Keratinocyte (primary cell): ENCODE measurements at regions not wholly inside any gene's neighbourhood (a gene's known extent, or its start where the extent isn't known, plus 50 kb on each side); places are given as distances from the start of the nearest gene placed in this dataset.

Source experiments
- DNase-seq: peaks from one replicate; pipeline ENCODE4 v3.0.0-alpha.2; 2011; ENCODE audit warnings: low read depth, missing footprints, low spot score
- FAIRE-seq: peaks from 2 replicates; lab custom pipeline; 2011; peaks lifted over from hg19 to GRCh38; lab: Jason Lieb, UNC
- H2AFZ ChIP-seq: 2 replicates; pipeline ENCODE4 v1.6.0; 2012; ENCODE audit warnings: low read length, control low read depth, inconsistent platforms; ENCODE audit not compliant: control insufficient read depth
- H3K27ac ChIP-seq: 2 replicates; pipeline ENCODE4 v1.5.1; 2011; ENCODE audit warnings: low read length; ENCODE audit not compliant: control insufficient read depth, insufficient read depth
- H3K27me3 ChIP-seq: 3 replicates; pipeline ENCODE4 v1.6.0; 2011; ENCODE audit warnings: low read length; ENCODE audit not compliant: control insufficient read depth, insufficient read depth; ENCODE audit errors: extremely low read depth
- H3K36me3 ChIP-seq, 2 experiments: 2 replicates in 1 of 2; 3 replicates in 1 of 2; pipeline ENCODE4 v1.5.1; 2011; ENCODE audit warnings: low read length in 2 of 2, mild to moderate bottlenecking in 1 of 2; ENCODE audit not compliant: control insufficient read depth in 2 of 2, insufficient read depth in 2 of 2; ENCODE audit errors: extremely low read depth in 1 of 2
- H3K4me1 ChIP-seq: 3 replicates; pipeline ENCODE4 v1.5.1; 2011; ENCODE audit warnings: low read length; ENCODE audit not compliant: control insufficient read depth, insufficient read depth; ENCODE audit errors: extremely low read depth
- H3K4me2 ChIP-seq: 3 replicates; pipeline ENCODE4 v1.6.0; 2011; ENCODE audit warnings: low read depth, low read length; ENCODE audit not compliant: control insufficient read depth, insufficient read depth; ENCODE audit errors: extremely low read depth
- H3K4me3 ChIP-seq, 3 experiments: fragments of 200-600 bp in 1 of 3; sonication (generic) in 1 of 3; 2 replicates in 2 of 3; 3 replicates in 1 of 3; pipeline ENCODE4 v1.5.1; 2011 to 2016; ENCODE audit warnings: low read length in 3 of 3, mild to moderate bottlenecking in 3 of 3, control low read depth in 2 of 3, inconsistent platforms in 1 of 3, low read depth in 1 of 3, mixed read lengths in 1 of 3, mixed run types in 1 of 3, moderate library complexity in 1 of 3; ENCODE audit not compliant: control insufficient read depth in 2 of 3, insufficient read depth in 2 of 3; ENCODE audit errors: extremely low read depth in 1 of 3
- H3K79me2 ChIP-seq: 2 replicates; pipeline ENCODE4 v1.6.0; 2012; ENCODE audit warnings: low read length; ENCODE audit not compliant: control insufficient read depth, insufficient read depth
- H3K9ac ChIP-seq: 3 replicates; pipeline ENCODE4 v1.6.0; 2011; ENCODE audit warnings: low read length; ENCODE audit not compliant: control insufficient read depth, insufficient read depth; ENCODE audit errors: extremely low read depth
- H3K9me1 ChIP-seq: 3 replicates; pipeline ENCODE4 v1.6.0; 2011; ENCODE audit warnings: low read length; ENCODE audit not compliant: control insufficient read depth, insufficient read depth; ENCODE audit errors: extremely low read depth
- H3K9me3 ChIP-seq: 2 replicates; pipeline ENCODE4 v1.5.1; 2012; ENCODE audit warnings: low read depth, low read length; ENCODE audit not compliant: control insufficient read depth
- H4K20me1 ChIP-seq: 3 replicates; pipeline ENCODE4 v1.6.0; 2011; ENCODE audit warnings: low read length; ENCODE audit not compliant: control insufficient read depth, insufficient read depth; ENCODE audit errors: extremely low read depth
- EZH2 ChIP-seq: IDR thresholded peaks from one replicate; pipeline ENCODE4 v1.6.1; 2012; ENCODE audit warnings: inconsistent platforms, mild to moderate bottlenecking, low read length, moderate library complexity
- dilution Hi-C: fragments of 300-500 bp; cut with MboI; formaldehyde crosslinking; loops from one replicate; pipeline ENCODE4 v1.7.0; 2020; ENCODE audit warnings: low sequenced_read_pairs; ENCODE audit not compliant: extremely low pct_ligation_motif_present
- TF ChIP-seq, protein P1 (sequence below), 3 experiments: IDR thresholded peaks in 1 of 3; conservative IDR thresholded peaks in 1 of 3; optimal IDR thresholded peaks in 1 of 3; 2 replicates in 2 of 3; 3 replicates in 1 of 3; pipeline versions ENCODE3 to v1.5.1; 2011; ENCODE audit warnings: low read length in 3 of 3, mild to moderate bottlenecking in 3 of 3, moderate library complexity in 2 of 3, control low read depth in 1 of 3, inconsistent platforms in 1 of 3; ENCODE audit not compliant: insufficient read depth in 2 of 3; ENCODE audit errors: extremely low read depth in 1 of 3

DNA sequence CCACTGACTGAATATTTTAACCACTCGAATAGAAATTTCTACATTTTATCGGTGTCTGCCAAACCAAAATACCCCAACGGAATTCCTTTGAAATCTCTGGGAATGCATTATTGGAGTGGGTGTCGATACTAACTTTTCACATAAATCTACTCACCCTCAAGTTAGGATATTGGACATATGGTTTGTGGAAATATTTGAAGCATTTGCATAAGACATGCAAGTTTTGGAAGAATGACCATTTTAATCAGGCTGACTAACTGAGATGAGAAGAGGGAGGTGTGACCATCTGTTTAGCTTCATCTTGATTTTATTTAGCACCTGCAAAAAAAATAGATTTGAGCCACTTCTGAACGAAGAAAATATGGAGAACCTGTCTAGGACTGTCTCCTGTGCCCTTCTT, 61.2 kb downstream of the KLF6 start:
- Histone ChIP-seq H3K9ac (no peak overlapping the region), H3K27me3 (no peaks in the 10 kb centered on the region), H3K4me2 (no peak overlapping the region), H4K20me1 (no peaks in the 10 kb centered on the region), H2AFZ (no peak overlapping the region), H3K36me3 (no peaks in the 10 kb centered on the region), H3K4me3 (no peak overlapping the region), H3K27ac (no peak overlapping the region), H3K4me1 (peaks cover 15% of the 10 kb centered on the region), H3K79me2 (no peaks in the 10 kb centered on the region), H3K9me1 (no peaks in the 10 kb centered on the region), H3K9me3 (no peaks in the 10 kb centered on the region)
- dilution Hi-C loops, result no loop called here
- DNase-seq, result no peak
- no peak for FAIRE-seq
- TF ChIP-seq, protein P1, sequence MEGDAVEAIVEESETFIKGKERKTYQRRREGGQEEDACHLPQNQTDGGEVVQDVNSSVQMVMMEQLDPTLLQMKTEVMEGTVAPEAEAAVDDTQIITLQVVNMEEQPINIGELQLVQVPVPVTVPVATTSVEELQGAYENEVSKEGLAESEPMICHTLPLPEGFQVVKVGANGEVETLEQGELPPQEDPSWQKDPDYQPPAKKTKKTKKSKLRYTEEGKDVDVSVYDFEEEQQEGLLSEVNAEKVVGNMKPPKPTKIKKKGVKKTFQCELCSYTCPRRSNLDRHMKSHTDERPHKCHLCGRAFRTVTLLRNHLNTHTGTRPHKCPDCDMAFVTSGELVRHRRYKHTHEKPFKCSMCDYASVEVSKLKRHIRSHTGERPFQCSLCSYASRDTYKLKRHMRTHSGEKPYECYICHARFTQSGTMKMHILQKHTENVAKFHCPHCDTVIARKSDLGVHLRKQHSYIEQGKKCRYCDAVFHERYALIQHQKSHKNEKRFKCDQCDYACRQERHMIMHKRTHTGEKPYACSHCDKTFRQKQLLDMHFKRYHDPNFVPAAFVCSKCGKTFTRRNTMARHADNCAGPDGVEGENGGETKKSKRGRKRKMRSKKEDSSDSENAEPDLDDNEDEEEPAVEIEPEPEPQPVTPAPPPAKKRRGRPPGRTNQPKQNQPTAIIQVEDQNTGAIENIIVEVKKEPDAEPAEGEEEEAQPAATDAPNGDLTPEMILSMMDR (optimal IDR thresholded peaks at IDR 0.05 in 1 of 3, IDR thresholded peaks at IDR 0.05 in 1 of 3, conservative IDR thresholded peaks at IDR 0.05 in 1 of 3; ENCODE audit: extremely low read depth in 1 of 3, insufficient read depth in 2 of 3, low read length in 3 of 3), result no peak
- no peak for TF ChIP-seq EZH2

DNA sequence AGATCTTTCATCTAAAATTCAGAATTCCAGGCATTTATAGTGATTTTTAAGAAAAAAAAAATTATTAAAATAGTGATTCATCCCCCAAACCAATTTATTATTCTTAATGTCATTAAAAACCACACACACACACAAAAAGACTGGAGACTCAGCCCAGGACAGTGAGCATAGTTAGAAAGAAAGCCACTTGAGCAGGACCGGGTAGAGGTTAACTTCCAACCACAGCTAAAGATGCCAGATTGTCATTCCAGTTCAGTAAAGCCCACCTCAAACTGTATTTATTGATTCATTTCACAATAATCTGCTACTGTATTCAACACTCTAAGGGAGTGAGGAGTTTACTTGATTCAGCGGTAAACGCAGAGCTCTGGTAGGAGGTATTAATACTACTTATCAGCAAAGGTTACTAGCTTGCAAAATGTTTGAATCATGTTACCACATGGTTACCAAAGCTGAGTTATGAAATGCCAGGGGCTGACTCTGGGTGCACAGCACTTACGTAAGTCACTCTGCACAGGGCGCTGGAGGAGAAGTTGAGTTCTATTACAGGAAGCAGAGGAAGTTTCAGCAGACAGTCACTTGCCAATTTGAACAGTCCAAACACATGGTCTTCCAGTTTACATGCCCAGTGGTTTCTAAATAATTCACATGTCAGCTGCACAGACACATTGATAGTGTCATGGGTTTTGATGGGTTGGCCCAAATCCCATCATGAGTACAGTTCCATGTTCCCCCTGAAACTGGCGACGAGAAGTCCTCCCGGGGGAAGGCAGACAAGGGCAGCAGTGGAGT, 64.6 kb downstream of the KLF6 start:
- Histone ChIP-seq H4K20me1 (no peaks in the 10 kb centered on the region), H3K36me3 (no peaks in the 10 kb centered on the region), H3K79me2 (no peaks in the 10 kb centered on the region), H3K9me1 (no peaks in the 10 kb centered on the region), H3K9ac (peak overlapping the region; percentile 36), H3K4me3 (no peak overlapping the region), H3K4me1 (peaks cover 15% of the 10 kb centered on the region), H2AFZ (no peak overlapping the region), H3K9me3 (no peaks in the 10 kb centered on the region), H3K27me3 (no peaks in the 10 kb centered on the region), H3K4me2 (peak overlapping the region; percentile 63), H3K27ac (peak overlapping the region; percentile 47)
- peak; percentile 49 for DNase-seq
- dilution Hi-C loops, result no loop called here
- TF ChIP-seq EZH2, result no peak
- TF ChIP-seq, protein P1 (optimal IDR thresholded peaks at IDR 0.05 in 1 of 3, IDR thresholded peaks at IDR 0.05 in 1 of 3, conservative IDR thresholded peaks at IDR 0.05 in 1 of 3; ENCODE audit: extremely low read depth in 1 of 3, insufficient read depth in 2 of 3, low read length in 3 of 3), result no peak
- FAIRE-seq, result peak; percentile 96
